HCT116 (cell line): ENCODE measurements at regions not wholly inside any gene's neighbourhood (a gene's known extent, or its start where the extent isn't known, plus 50 kb on each side); places are given as distances from the start of the nearest gene placed in this dataset.

Experiments used
- ATAC-seq: fragments of 200-7000 bp; cut with Tn5 transposase; 2 replicates; pipeline ENCODE4 v1.9.1; 2020; ENCODE audit warnings: mild to moderate bottlenecking, moderate library complexity
- BruUV-seq: library from RNA; stranded (reverse); fragments of 400-500 nt; replicated peaks from 2 replicates; lab custom pipeline; 2021; lab: Mats Ljungman, UMichigan
- CTCF ChIA-PET: fragments of 300-600 bp; sonication (Branson Sonifier 250); formaldehyde crosslinking; loops from one replicate; lab custom pipeline; 2021; ENCODE audit warnings: antibody characterized with exemption; lab: Charles Lee
- POLR2A ChIA-PET: fragments of 300-600, 350-600 bp; sonication (Branson Sonifier 250); formaldehyde crosslinking; loops from one replicate; lab custom pipeline; 2021; ENCODE audit warnings: antibody characterized with exemption; lab: Charles Lee
- RAD21 ChIA-PET, 2 experiments: fragments of 300-600 bp; sonication (Branson Sonifier 250); formaldehyde crosslinking; loops; one replicate each; lab custom pipeline; 2023; ENCODE audit warnings: low total read pairs in 2 of 2; ENCODE audit not compliant: uncharacterized antibody in 2 of 2, unreplicated experiment in 2 of 2, low non-redundant PET in 1 of 2; lab: Charles Lee
- DNase-seq: peaks from one replicate; pipeline ENCODE4 v3.0.0-alpha.2; 2010; ENCODE audit warnings: low read depth, low spot score
- H2AFZ ChIP-seq: fragments of 200-600 bp; shearing (Covaris generic), sonication (generic); 2 replicates; pipeline ENCODE4 v1.6.1; 2017; ENCODE audit warnings: low read depth, mixed run types, mixed read lengths, antibody characterized with exemption, low read length; ENCODE audit not compliant: poor library complexity, severe bottlenecking
- H3K27ac ChIP-seq: 2 replicates; pipeline ENCODE4 v1.5.1; 2012; ENCODE audit warnings: low read depth, low read length
- H3K27me3 ChIP-seq: fragments of 200-600 bp; sonication (generic); 2 replicates; pipeline ENCODE4 v1.6.1; 2016; ENCODE audit warnings: mixed run types, low read length, mixed read lengths; ENCODE audit not compliant: insufficient read depth
- H3K36me3 ChIP-seq, 2 experiments: fragments of 200-500 bp in 1 of 2; fragments of 200-600 bp in 1 of 2; sonication (Bioruptor generic) in 1 of 2; sonication (generic) in 1 of 2; 2 replicates each; pipeline versions ENCODE4 v1.5.1 to v1.6.1; 2014 to 2016; ENCODE audit warnings: low read length in 2 of 2, inconsistent platforms in 1 of 2, mixed read lengths in 1 of 2, mixed run types in 1 of 2; ENCODE audit not compliant: insufficient read depth in 2 of 2, control insufficient read depth in 1 of 2
- H3K4me1 ChIP-seq, 2 experiments: fragments of 200-600 bp in 1 of 2; sonication (generic) in 1 of 2; 2 replicates each; pipeline versions ENCODE4 v1.5.1 to v1.6.1; 2012 to 2017; ENCODE audit warnings: low read length in 2 of 2, inconsistent platforms in 1 of 2, mild to moderate bottlenecking in 1 of 2, mixed read lengths in 1 of 2, mixed run types in 1 of 2, moderate library complexity in 1 of 2; ENCODE audit not compliant: insufficient read depth in 2 of 2, control insufficient read depth in 1 of 2
- H3K4me2 ChIP-seq: fragments of 200-600 bp; sonication (generic); 2 replicates; pipeline ENCODE4 v1.6.1; 2017; ENCODE audit warnings: mixed run types, low read length, mixed read lengths
- H3K4me3 ChIP-seq, 2 experiments: fragments of 200-600 bp in 1 of 2; sonication (generic) in 1 of 2; replicated peaks in 1 of 2; 2 replicates each; pipeline ENCODE4 v1.5.1; 2011 to 2016; ENCODE audit warnings: low read length in 2 of 2, control low read depth in 1 of 2, low read depth in 1 of 2, mild to moderate bottlenecking in 1 of 2, mixed read lengths in 1 of 2, mixed run types in 1 of 2
- H3K79me2 ChIP-seq: fragments of 200-600 bp; sonication (generic); 2 replicates; pipeline ENCODE4 v1.6.1; 2017; ENCODE audit warnings: mild to moderate bottlenecking, mixed run types, low read length, moderate library complexity, mixed read lengths; ENCODE audit not compliant: insufficient read depth
- H3K9ac ChIP-seq: fragments of 200-600 bp; sonication (generic); 2 replicates; pipeline ENCODE4 v1.6.1; 2016; ENCODE audit warnings: low read length, mixed read lengths
- H3K9me2 ChIP-seq: fragments of 200-600 bp; sonication (generic), shearing (Covaris generic); 2 replicates; pipeline ENCODE4 v1.6.1; 2017; ENCODE audit warnings: mixed run types, mild to moderate bottlenecking, moderate library complexity; ENCODE audit not compliant: insufficient read depth
- H3K9me3 ChIP-seq, 2 experiments: fragments of 200-500 bp in 1 of 2; fragments of 200-600 bp in 1 of 2; sonication (Bioruptor generic) in 1 of 2; sonication (generic) in 1 of 2; 2 replicates each; pipeline ENCODE4 v1.6.1; 2014 to 2017; ENCODE audit warnings: low read length in 2 of 2, mixed read lengths in 2 of 2, inconsistent platforms in 1 of 2, low read depth in 1 of 2, mild to moderate bottlenecking in 1 of 2, mixed run types in 1 of 2, moderate library complexity in 1 of 2; ENCODE audit not compliant: control insufficient read depth in 1 of 2, insufficient read depth in 1 of 2
- H4K20me1 ChIP-seq: fragments of 200-600 bp; sonication (generic), shearing (Covaris generic); 2 replicates; pipeline ENCODE4 v1.6.1; 2017; ENCODE audit warnings: mixed run types, mild to moderate bottlenecking, moderate library complexity; ENCODE audit not compliant: insufficient read depth
- ATF3 ChIP-seq: IDR thresholded peaks from 2 replicates; pipeline ENCODE4 v1.6.1; 2012
- CTCF ChIP-seq, 3 experiments: fragments of 200-600 bp in 1 of 3; sonication (generic) in 1 of 3; IDR thresholded peaks in 2 of 3; conservative IDR thresholded peaks in 1 of 3; 2 replicates each; pipeline ENCODE4 v1.5.1; 2012 to 2017; ENCODE audit warnings: low read depth in 2 of 3, low read length in 2 of 3, antibody characterized with exemption in 1 of 3, borderline replicate concordance in 1 of 3, control low read depth in 1 of 3, mild to moderate bottlenecking in 1 of 3, mixed read lengths in 1 of 3, mixed run types in 1 of 3, moderate library complexity in 1 of 3; ENCODE audit not compliant: insufficient read depth in 1 of 3
- EGR1 ChIP-seq: IDR thresholded peaks from 2 replicates; pipeline ENCODE4 v1.6.1; 2012; ENCODE audit warnings: low read depth
- ELF1 ChIP-seq: IDR thresholded peaks from 2 replicates; pipeline ENCODE4 v1.6.1; 2012; ENCODE audit warnings: low read depth, borderline replicate concordance
- JUND ChIP-seq: IDR thresholded peaks from 2 replicates; pipeline ENCODE4 v1.6.1; 2012
- POLR2A ChIP-seq: IDR thresholded peaks from 2 replicates; pipeline ENCODE4 v1.7.0; 2011; ENCODE audit warnings: borderline replicate concordance; ENCODE audit not compliant: insufficient read depth, insufficient read length; ENCODE audit errors: extremely low read depth
- SP1 ChIP-seq: IDR thresholded peaks from 2 replicates; pipeline ENCODE4 v1.6.1; 2012; ENCODE audit warnings: low read depth
- TCF7L2 ChIP-seq: IDR thresholded peaks from 2 replicates; pipeline ENCODE4 v1.7.0; 2011; ENCODE audit warnings: borderline replicate concordance, inconsistent platforms; ENCODE audit not compliant: insufficient read depth, insufficient read length; ENCODE audit errors: extremely low read depth
- YY1 ChIP-seq: IDR thresholded peaks from 2 replicates; pipeline ENCODE4 v1.6.1; 2011; ENCODE audit warnings: low read length, low read depth, moderate library complexity, mild to moderate bottlenecking; ENCODE audit not compliant: insufficient replicate concordance; ENCODE audit errors: extremely low read depth
- intact Hi-C: fragments of 100-400 bp; cut with micrococcal nuclease; formaldehyde crosslinking; loops from 2 replicates; pipeline ENCODE4 v1.10.0; 2022

- no peak for TF ChIP-seq ATF3
Observed at GRCh38 chr2:239746559-239747246, 278.4 kb downstream of the NDUFA10 start (continued).

GRCh38 chr2:239745386-239746227 is 279.5 kb downstream of the NDUFA10 start:
- CTCF ChIA-PET: no interaction called here
- peaks cover 12% of the 10 kb centered on the region; the same call in 1 of the 2 replicates for H3K27me3 ChIP-seq

More at GRCh38 chr2:239745386-239746227, 279.5 kb downstream of the NDUFA10 start:
- Histone ChIP-seq H3K4me2 (no peak overlapping the region), H4K20me1 (no peaks in the 10 kb centered on the region), H2AFZ (no peak overlapping the region), H3K9me3 (no peaks in the 10 kb centered on the region), H3K36me3 (no peaks in the 10 kb centered on the region), H3K4me3 (no peak overlapping the region), H3K79me2 (no peaks in the 10 kb centered on the region), H3K4me1 (no peaks in the 10 kb centered on the region), H3K9ac (no peak overlapping the region), H3K27ac (no peak overlapping the region), H3K9me2 (no peaks in the 10 kb centered on the region)
- RAD21 ChIA-PET: no interaction called here
- POLR2A ChIA-PET: no interaction called here
- intact Hi-C loops: no loop called here
- DNase-seq: no peak
- TF ChIP-seq ELF1 (no peak), POLR2A (no peak), JUND (no peak), ATF3 (no peak), YY1 (no peak), TCF7L2 (no peak), EGR1 (no peak), SP1 (no peak), CTCF (IDR thresholded peaks at IDR 0.05 in 2 of 3, conservative IDR thresholded peaks at IDR 0.05 in 1 of 3; ENCODE audit: borderline replicate concordance in 1 of 3, insufficient read depth in 1 of 3, low read depth in 2 of 3, low read length in 2 of 3) (no peak)
- BruUV-seq: no TSS peak
- no peak for ATAC-seq
